Astrocyte (in vitro differentiated cells and primary cell): ENCODE measurements at regions not wholly inside any gene's neighbourhood (a gene's known extent, or its start where the extent isn't known, plus 50 kb on each side); places are given as distances from the start of the nearest gene placed in this dataset.

Experiments
- DNase-seq: peaks from one replicate; pipeline ENCODE4 v3.0.0-alpha.2; 2010; ENCODE audit warnings: low read depth
- FAIRE-seq: peaks from 2 replicates; lab custom pipeline; 2011; peaks lifted over from hg19 to GRCh38; lab: Jason Lieb, UNC
- H2AFZ ChIP-seq: 2 replicates; pipeline ENCODE4 v1.6.0; 2012; ENCODE audit warnings: low read depth, low read length, inconsistent platforms
- H3K27ac ChIP-seq: 2 replicates; pipeline ENCODE4 v1.5.1; 2011; ENCODE audit warnings: low read depth, low read length, inconsistent platforms
- H3K27me3 ChIP-seq: 2 replicates; pipeline ENCODE4 v1.6.0; 2011; ENCODE audit warnings: low read length, inconsistent platforms; ENCODE audit not compliant: insufficient read depth
- H3K36me3 ChIP-seq: 2 replicates; pipeline ENCODE4 v1.5.1; 2011; ENCODE audit warnings: low read length, inconsistent platforms; ENCODE audit not compliant: insufficient read depth
- H3K4me1 ChIP-seq: 2 replicates; pipeline ENCODE4 v1.5.1; 2011; ENCODE audit warnings: low read length, inconsistent platforms; ENCODE audit not compliant: insufficient read depth
- H3K4me2 ChIP-seq: 2 replicates; pipeline ENCODE4 v1.6.0; 2012; ENCODE audit warnings: low read length, inconsistent platforms
- H3K4me3 ChIP-seq: 2 replicates; pipeline ENCODE4 v1.5.1; 2011; ENCODE audit warnings: low read depth, mild to moderate bottlenecking, low read length, inconsistent platforms; ENCODE audit not compliant: insufficient read depth
- H3K79me2 ChIP-seq: 2 replicates; pipeline ENCODE4 v1.6.0; 2012; ENCODE audit warnings: mild to moderate bottlenecking, low read length, inconsistent platforms; ENCODE audit not compliant: insufficient read depth
- H3K9ac ChIP-seq: 2 replicates; pipeline ENCODE4 v1.6.0; 2012; ENCODE audit warnings: mild to moderate bottlenecking, low read length, inconsistent platforms
- H3K9me3 ChIP-seq: 2 replicates; pipeline ENCODE4 v1.5.1; 2012; ENCODE audit warnings: low read depth, mild to moderate bottlenecking, low read length, inconsistent platforms; ENCODE audit not compliant: insufficient read depth
- H4K20me1 ChIP-seq: 2 replicates; pipeline ENCODE4 v1.6.0; 2012; ENCODE audit warnings: low read length, inconsistent platforms; ENCODE audit not compliant: insufficient read depth
- H3K27ac Mint-ChIP-seq: one replicate; pipeline ENCODE4 v1.8.0; 2021; ENCODE audit warnings: mild to moderate bottlenecking, mixed read lengths; ENCODE audit not compliant: unreplicated experiment
- H3K27me3 Mint-ChIP-seq: one replicate; pipeline ENCODE4 v1.8.0; 2021; ENCODE audit warnings: low read depth, mixed read lengths; ENCODE audit not compliant: unreplicated experiment
- H3K36me3 Mint-ChIP-seq: one replicate; pipeline ENCODE4 v1.8.0; 2021; ENCODE audit warnings: low read depth, mixed read lengths; ENCODE audit not compliant: unreplicated experiment
- H3K4me1 Mint-ChIP-seq: one replicate; pipeline ENCODE4 v1.8.0; 2021; ENCODE audit warnings: low read depth, mixed read lengths; ENCODE audit not compliant: unreplicated experiment
- H3K4me3 Mint-ChIP-seq: one replicate; pipeline ENCODE4 v1.8.0; 2021; ENCODE audit warnings: mild to moderate bottlenecking, moderate library complexity, mixed read lengths; ENCODE audit not compliant: unreplicated experiment
- H3K9me3 Mint-ChIP-seq: one replicate; pipeline ENCODE4 v1.8.0; 2021; ENCODE audit warnings: mild to moderate bottlenecking, mixed read lengths; ENCODE audit not compliant: unreplicated experiment
- CTCF ChIP-seq: IDR thresholded peaks from 2 replicates; pipeline ENCODE4 v1.5.1; 2011; ENCODE audit warnings: low read depth, mild to moderate bottlenecking, inconsistent platforms, low read length, moderate library complexity; ENCODE audit not compliant: insufficient read depth
- EZH2 ChIP-seq: IDR thresholded peaks from 2 replicates; pipeline ENCODE4 v1.6.1; 2012; ENCODE audit warnings: mild to moderate bottlenecking, low read length, inconsistent platforms; ENCODE audit not compliant: insufficient read depth

- Histone ChIP-seq H3K27ac (no peak overlapping the region), H3K4me2 (no peak overlapping the region), H3K9ac (no peak overlapping the region), H3K4me1 (no peaks in the 10 kb centered on the region), H3K9me3 (no peaks in the 10 kb centered on the region), H3K27me3 (no peaks in the 10 kb centered on the region), H3K36me3 (no peaks in the 10 kb centered on the region), H4K20me1 (no peaks in the 10 kb centered on the region), H2AFZ (no peak overlapping the region), H3K79me2 (no peaks in the 10 kb centered on the region), H3K4me3 (no peak overlapping the region)
- H3K27ac Mint-ChIP-seq = no peak overlapping the region
- no peak overlapping the region for H3K4me3 Mint-ChIP-seq
- TF ChIP-seq EZH2 (no peak), CTCF (no peak)
- H3K36me3 Mint-ChIP-seq = no peaks in the 10 kb centered on the region
- FAIRE-seq (no peak), DNase-seq (no peak)
- no peaks in the 10 kb centered on the region for H3K9me3 Mint-ChIP-seq
- no peaks in the 10 kb centered on the region for H3K27me3 Mint-ChIP-seq
- H3K4me1 Mint-ChIP-seq = peaks cover 2% of the 10 kb centered on the region
Measured at GRCh38 chr10:65805511-65805910, 1120.3 kb upstream of the LRRTM3 start.

- Mint-ChIP-seq H3K27ac (peak overlapping the region; percentile 37), H3K27me3 (no peaks in the 10 kb centered on the region), H3K4me3 (no peak overlapping the region), H3K36me3 (no peaks in the 10 kb centered on the region), H3K4me1 (peaks cover 2% of the 10 kb centered on the region), H3K9me3 (no peaks in the 10 kb centered on the region)
- Histone ChIP-seq H3K4me2 (no peak overlapping the region), H2AFZ (no peak overlapping the region), H4K20me1 (no peaks in the 10 kb centered on the region), H3K27ac (no peak overlapping the region), H3K4me3 (no peak overlapping the region), H3K4me1 (no peaks in the 10 kb centered on the region), H3K79me2 (no peaks in the 10 kb centered on the region), H3K9me3 (no peaks in the 10 kb centered on the region), H3K27me3 (no peaks in the 10 kb centered on the region), H3K9ac (no peak overlapping the region), H3K36me3 (no peaks in the 10 kb centered on the region)
- peak; percentile 1 for DNase-seq
- FAIRE-seq = no peak
- TF ChIP-seq CTCF = no peak
- no peak for TF ChIP-seq EZH2
Measured at GRCh38 chr10:65805993-65806392, 1119.8 kb upstream of the LRRTM3 start.

- no peak overlapping the region for H3K4me3 ChIP-seq
- DNase-seq (no peak), FAIRE-seq (no peak)
- H3K27me3 ChIP-seq = no peaks in the 10 kb centered on the region
- Mint-ChIP-seq H3K36me3 (no peaks in the 10 kb centered on the region), H3K4me1 (peaks cover 2% of the 10 kb centered on the region), H3K9me3 (no peaks in the 10 kb centered on the region), H3K27me3 (no peaks in the 10 kb centered on the region), H3K4me3 (no peak overlapping the region), H3K27ac (no peak overlapping the region)
- no peak overlapping the region for H3K4me2 ChIP-seq
- H4K20me1 ChIP-seq = no peaks in the 10 kb centered on the region
- TF ChIP-seq EZH2 (no peak), CTCF (no peak)
- no peaks in the 10 kb centered on the region for H3K36me3 ChIP-seq
- H2AFZ ChIP-seq = no peak overlapping the region
- H3K9ac ChIP-seq = no peak overlapping the region
- no peak overlapping the region for H3K27ac ChIP-seq
- no peaks in the 10 kb centered on the region for H3K9me3 ChIP-seq
- no peaks in the 10 kb centered on the region for H3K79me2 ChIP-seq
- no peaks in the 10 kb centered on the region for H3K4me1 ChIP-seq
Measured at GRCh38 chr10:65808687-65809333, 1117.0 kb upstream of the LRRTM3 start.
